ENCODE measurements at regions not wholly inside any gene's neighbourhood (a gene's known extent, or its start where the extent isn't known, plus 50 kb on each side); places are given as distances from the start of the nearest gene placed in this dataset.

DNA sequence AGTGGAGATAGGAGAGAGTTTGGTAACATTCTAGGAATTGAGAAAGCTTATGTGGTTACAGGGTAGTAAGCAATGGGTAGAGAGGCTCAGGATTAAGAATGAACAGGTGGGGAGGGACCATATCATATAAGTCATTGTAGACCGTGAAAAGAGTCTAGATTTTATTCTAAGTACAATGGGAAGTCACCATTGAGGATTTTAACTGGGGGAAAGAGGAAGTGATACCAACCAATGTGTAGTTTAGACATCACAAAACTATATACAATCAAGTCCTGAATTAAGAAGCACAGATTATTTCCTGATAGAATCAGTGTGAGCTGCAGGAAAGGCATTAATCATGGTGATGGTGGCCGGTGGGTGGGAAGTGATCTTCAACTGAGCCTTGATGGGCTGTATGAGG is 178.3 kb upstream of the ZIC3 start:
- no peak for DNase-seq (ENCODE audit: low spot score)

DNA sequence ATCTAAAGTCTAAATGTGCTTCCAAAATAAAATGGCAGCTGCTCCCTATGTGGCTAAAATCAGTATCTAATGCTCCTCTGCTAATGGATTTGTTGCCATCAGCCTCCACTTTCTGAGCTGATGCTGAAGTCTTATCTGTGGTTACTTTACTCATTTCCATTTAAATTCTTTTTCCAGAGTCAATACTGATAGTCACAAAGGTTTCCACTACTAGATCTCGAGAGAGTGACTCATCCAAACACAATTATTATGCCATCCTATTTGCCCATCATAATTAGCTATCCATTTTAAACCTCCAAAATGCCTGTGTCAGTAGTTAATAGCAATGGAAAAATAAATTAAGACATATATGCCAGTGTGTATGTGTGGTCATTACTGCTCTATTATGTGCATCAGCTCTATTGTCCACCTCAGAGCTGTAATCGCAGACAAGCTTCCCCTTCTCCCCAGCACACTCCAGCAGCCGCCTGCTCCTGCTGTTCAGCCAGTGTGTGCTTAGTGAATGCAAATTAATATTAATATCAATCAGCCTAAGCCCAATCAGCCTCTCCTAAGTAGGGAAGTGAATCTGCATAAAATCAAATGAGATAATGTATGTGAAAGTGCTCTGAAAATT is 199.8 kb upstream of the ZIC3 start:
- DNase-seq (ENCODE audit: low spot score): no peak

DNA sequence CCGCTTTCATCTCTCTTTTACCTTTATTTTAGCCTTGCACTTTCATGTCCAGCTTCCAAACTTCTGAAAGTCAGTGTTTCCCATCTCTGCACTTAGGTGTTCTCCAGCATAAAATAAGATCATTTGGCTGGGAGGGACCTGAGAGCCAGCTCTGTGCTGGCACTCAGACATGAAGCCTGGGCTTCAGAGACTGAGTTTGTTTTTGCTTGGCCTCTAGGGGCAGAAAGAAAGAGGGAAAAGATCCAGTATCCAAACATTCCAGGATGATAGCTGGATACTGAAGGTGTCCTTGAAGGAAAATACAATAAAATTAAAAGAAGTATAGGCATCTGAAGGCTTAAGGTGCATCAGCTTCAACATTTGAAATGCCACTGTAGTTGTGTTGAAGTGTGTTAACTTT is 202.4 kb upstream of the ZIC3 start:
- no peak for DNase-seq (ENCODE audit: low spot score)

DNA sequence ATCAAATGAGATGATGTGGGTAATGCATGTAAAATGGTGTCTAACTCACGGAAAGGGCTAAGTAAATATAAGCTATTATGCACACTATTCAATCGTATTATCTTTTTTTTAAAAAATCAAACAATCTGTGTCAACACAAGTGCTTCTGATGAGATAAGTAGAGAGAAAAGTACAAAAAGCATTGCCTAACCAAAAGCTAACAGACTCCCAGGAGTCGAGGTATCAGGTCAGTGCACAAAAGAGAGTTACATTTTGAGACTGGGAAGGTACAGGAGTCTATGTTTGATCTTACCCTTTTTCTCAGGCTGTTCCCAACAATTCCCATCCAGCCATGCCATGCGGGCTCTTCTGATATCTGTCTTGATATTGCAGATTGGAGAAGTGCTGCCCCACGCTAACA is 203.3 kb upstream of the ZIC3 start:
- DNase-seq (ENCODE audit: low spot score): no peak

DNA sequence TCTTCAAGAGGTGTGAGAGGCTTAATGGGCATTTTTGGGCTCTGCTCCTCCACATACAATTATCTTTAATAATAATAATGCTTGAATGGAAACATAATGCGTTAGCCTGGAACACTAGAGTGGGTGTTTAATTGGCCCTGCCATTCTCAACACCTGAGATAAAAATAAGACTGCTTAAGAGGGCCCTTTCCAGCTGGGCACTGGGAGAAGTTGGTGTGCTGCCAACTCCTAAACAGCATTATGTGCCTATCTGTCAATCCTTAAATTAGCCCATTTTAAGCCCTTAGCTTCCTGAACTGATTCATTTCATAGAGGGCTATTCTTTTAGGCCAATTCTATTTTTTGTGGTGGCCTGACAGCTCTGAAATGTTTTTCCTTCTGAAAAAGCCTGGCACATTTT is 211.1 kb upstream of the ZIC3 start:
- DNase-seq (ENCODE audit: low spot score): no peak

DNA sequence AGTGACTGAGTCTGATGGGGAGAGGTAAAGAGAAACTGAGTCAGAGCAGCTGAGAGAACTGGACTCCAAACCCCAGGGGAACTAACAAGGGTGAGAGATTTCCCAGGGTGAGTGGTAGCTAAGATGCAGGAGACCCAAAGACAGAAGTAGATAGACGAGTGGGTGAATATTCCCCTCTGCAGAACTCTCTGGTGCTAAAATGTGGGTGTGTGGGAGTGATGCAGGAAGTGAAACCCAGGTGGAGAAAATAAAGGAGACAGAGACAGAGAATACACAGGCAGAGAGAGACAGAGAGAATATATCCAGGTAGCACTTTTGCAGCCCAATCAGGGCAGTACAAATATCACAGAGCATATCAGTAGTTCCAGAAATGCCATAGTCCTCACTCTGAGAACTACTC is 212.5 kb upstream of the ZIC3 start:
- DNase-seq (ENCODE audit: low spot score): no peak

DNA sequence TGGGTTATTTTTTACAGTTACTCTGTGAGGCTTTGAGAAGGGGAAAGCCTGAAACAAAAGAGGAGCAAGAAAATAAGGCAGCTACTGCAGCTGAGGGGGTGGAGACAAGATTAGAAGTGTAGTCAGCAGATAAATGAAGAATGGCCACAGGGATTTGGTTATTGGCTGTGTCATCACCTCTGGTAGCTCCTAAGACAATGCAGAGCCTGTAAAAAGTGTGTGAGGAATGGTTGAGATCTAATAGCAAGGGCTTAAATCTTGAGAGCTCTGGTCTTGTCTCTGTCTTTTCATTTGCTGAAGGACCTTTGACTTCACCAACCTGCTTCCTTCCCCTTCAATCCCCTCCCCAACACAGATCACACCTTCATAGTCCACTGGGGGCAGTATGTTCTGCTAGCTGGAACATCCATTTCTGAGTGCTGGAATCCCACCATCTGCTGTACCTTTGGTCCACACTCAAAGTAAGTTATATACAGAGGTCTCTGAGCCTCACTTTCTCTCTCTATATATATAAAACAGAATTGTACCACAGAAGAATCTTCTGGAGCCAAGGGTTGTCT is 213.7 kb upstream of the ZIC3 start:
- DNase-seq (ENCODE audit: low spot score): no peak

DNA sequence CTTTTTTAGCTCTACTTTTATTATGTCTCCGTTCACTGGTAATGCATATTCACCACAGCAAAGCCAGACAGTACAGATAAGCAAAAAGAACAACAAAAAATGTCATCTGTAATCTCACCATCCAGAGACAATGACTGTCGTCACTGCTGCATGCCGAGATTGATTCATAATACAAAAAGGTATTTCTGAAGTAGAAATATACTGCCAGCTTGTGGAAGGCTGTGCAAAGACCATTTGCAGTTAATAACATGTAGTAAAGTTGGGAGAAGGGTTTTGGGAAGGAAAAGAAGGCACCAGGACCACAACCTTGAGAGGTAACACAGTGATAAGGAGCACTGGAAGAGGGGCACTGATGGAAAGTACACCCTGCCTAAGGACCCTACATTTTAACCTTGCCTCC is 223.0 kb upstream of the ZIC3 start:
- no peak for DNase-seq (ENCODE audit: low spot score)

DNA sequence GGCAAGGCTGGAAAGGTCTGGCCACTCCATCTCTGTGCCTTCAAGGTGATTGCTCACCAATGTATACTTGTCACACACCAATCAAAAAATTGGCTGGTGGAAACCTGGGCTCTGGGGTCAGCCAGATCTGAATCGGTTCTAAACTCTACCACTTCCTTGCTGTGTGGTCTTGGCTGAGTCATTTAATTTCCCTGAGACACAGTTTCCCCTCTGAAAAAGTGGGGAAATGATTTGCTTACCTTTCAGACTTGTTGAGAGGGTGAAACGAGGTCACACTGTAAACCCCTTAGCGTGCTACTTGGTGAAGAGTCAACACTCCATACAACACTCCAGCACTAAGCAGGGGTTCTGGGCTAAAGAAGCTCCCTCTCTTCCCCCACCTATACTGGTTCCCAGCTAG is 252.3 kb upstream of the ZIC3 start:
- DNase-seq (ENCODE audit: low spot score): no peak

DNA sequence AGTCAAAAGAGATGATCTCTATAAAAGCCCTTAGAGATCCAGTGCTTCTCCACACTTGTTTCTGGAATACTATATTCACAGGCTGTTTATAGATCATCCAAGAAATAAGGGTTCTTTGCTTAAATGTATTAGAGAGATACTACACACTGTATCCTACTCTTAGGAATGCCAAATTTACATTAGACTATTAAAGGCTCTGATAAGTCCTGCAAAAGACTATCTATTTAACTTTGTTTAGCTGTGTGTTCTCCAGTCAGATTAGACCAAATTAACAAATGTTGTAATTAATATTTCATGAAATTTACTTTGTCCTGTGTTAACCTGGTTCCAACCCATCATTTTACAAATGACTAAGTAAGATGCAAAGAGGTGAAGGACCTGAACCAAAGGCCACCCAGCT is 260.5 kb upstream of the ZIC3 start:
- DNase-seq (ENCODE audit: low spot score): no peak

DNA sequence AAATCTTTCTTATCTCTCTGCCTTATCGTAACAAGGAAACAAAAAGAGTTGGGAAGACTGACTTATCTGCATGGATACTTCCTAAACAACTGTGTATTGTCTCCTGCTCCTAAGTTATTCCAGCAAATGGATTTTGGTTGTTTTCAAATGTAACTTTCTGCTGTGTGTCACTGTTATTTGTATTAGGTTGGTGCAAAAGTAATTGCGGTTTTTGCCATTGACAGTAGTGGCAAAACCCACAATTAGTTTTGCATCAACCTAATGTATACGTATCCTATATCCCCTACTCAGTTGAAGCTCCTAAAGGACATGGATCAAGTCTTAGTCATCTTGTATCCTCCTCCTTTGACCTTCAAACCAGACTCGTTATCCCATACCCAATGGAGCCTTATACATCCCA is 263.4 kb upstream of the GPR101 start:
- no peak for DNase-seq (ENCODE audit: low spot score)

DNA sequence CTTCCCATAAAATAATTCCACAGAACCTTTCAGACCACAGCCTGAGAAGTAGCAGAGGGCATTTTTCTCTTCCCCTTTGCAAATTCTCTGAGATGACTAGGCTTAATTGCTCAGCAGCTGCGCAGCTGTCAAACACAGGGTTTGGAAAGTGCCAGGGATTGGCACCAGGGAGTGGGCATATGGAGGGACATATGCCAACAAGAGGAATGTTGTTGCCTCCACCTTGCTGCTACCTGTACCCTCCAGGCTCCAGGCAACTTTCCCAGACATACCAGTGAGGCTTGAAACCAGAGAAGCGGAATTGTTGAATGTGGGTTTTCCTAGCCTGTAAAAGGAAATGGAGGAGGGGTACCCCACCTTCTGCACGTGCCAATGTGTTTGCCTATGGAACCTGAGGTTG is 256.2 kb upstream of the GPR101 start:
- DNase-seq (ENCODE audit: low spot score): no peak

DNA sequence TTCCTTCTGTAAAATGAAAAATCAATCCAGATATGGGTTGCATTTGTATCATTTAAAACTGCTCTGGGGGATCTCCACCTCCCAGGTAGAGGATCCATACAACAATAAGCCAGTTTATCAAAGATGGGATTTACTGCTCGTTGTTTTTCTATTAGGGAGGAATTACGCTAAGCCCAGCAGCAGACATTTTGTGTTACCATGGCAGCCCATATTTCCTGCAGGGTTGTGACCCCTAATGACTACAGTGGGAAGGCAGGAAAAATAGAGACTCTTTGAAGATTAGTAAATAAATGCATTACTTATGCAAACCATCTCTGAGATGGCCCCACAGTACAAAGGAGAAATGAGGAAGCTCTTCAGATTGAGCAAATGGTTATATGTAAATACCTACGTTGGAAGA is 253.4 kb upstream of the GPR101 start:
- DNase-seq (ENCODE audit: low spot score): no peak

DNA sequence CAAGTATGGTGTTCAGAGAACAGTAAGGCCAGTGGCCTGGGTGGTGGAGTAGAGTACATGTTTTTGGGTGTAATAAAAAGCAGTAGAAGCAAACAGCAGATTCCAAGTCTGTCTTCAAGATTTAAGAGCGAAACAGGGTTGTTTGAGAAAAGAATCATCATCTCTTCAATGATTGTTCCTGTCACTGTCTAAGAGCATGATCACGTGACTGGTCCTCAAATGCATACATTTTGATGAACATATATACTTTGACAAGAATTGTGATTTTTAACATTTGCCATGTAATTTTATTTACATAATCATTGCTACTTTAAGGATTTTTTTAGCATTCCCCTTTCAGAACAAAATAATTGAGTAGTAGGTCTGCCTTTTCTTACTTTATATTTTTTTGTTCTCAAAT is 252.6 kb upstream of the GPR101 start:
- DNase-seq (ENCODE audit: low spot score): no peak

DNA sequence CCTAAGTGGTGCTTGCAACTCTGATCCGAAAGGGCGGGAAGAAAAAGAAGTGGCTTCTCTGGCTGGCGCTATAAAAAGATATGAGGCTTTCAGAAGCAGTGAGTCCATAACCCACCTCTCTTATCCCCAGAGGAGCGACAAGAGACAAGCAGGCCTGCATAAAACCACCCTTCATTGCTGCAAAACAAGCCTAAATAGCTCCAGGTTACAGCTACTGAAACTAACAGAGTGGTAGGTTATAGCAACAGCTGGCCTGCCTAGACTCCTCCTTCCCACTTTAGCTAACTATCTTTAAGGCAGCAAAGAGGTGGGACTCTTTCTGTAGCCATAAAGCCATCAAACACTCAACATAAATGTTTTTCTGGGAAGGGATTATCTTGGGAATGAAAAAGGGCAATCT is 245.0 kb upstream of the GPR101 start:
- DNase-seq (ENCODE audit: low spot score): no peak

DNA sequence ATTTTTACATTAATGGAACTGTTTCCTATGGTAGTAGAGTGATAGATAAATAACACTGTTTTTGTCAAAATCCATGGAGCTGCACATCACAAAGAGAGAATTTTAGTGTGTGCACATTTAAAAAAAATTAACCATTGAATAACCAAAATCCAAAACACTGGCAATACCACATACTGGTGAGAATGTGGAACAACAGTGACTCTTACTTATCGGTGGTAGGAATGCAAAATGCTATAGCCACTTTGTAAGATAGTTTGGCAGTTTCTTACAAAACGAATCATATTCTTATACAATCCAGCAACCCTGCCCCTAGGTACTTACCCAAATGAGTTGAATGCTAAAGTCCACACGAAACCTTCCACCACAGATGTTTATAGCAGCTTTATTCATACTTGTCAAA is 229.6 kb upstream of the GPR101 start:
- DNase-seq (ENCODE audit: low spot score): no peak

DNA sequence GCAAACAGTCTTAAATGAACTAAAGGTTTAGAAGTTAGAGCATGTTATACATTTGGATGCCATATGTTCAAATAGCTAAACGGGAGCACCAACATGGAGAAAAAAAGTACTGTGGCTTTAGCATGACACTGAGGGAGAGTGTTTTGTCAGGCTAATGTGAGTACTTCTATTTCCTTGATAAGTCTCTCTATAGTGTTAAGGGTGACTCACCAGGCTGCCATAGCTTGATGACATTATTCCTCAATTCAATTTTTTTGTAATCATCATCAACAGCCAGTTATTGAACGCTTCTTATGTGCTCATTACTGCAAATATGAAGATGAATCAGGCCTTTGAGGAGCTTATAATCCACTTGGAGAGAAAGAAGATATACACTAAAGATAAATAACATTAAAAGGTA is 211.4 kb upstream of the GPR101 start:
- DNase-seq (ENCODE audit: low spot score): no peak

DNA sequence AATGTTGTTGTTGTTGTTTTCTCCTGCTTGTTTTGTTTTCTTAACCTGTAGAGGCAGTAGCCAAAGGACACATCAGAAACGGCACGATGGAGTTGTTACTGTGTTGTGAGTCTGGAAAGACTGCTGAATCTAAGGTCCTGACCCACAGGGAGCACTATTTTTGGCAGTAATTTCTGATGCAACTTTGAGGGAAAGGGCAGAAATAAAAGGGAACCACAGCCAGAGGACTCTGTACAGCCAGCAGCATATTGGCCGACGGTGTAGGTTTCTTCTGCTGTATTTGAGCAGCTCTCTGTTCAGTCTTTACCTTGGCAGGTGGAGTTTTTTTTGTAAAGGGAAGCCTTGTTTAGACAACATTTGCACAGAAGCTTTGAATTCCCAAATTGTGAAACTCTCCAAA is 203.0 kb upstream of the GPR101 start:
- DNase-seq (ENCODE audit: low spot score): no peak

DNA sequence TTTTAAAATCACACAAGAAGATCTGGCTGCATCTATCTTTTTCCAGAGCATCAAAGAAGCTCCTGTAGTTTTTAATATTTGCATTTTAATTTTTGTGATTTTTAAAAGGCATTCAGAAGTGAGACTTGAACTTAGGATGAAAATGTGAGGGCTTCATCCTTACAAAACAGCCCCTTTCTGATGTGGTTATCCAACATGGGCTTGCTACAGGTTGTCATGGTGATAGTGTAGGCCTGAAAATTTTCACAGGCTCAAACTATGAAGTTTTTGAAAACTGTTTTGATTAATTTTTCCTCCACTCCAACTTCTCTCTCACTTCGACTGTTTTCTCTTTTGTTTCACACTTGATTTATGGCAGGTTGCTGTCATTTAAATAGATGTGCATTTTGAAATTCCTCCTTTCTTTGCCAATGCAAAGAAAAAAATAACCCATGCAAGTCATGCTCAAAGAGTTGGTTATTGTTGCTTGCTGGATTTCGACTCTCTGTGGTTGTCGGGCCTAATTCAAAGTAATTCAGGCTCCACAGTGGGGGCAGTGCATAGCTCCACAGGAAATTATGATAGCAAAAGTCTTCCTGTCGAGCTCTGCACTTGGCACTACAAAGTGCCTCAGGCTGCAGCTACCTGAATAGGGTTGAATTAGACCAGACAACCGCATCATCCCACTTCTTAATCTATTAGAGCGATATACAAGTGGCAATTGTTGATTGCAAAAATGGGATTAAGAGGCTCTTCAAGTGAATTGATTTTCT is 201.0 kb upstream of the GPR101 start:
- DNase-seq (ENCODE audit: low spot score): no peak

DNA sequence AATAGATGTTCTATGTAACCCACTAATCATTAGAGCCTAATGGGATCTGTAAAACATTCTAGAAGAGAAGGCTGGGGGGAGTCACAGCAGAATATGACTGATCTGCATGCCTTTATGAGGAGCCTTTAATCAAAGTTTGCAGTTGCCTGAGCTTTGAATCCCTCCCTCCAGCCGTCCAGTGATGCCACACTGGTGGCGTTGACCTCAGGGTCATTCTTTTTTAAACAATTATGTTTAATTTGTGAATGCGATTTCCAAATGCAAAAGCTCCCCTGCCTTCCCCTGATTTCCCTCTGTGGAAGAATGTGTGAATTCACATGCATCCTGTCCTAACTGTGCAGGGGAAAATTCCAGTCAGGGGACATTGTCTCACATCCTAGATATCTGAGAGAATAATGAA is 199.7 kb upstream of the GPR101 start:
- DNase-seq (ENCODE audit: low spot score): no peak

DNA sequence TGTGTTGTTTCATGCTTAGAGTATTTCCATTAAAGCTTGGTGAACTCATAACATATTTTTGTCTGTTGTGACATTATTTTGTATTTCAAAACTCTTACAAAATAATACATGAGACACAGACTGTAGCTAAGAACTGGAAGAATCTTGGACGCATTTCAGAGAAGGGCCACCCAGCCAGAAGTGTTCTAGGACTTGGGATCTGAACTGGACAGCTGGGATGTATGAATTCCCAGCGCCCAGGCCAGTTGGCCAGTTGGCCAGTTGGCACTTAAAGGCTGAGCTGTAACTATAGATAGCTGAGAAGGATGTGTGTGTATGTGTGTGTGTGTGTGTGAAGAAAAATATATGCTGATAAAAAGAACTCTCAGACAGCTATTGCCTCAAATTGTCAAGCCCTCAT is 193.4 kb upstream of the GPR101 start:
- DNase-seq (ENCODE audit: low spot score): no peak

DNA sequence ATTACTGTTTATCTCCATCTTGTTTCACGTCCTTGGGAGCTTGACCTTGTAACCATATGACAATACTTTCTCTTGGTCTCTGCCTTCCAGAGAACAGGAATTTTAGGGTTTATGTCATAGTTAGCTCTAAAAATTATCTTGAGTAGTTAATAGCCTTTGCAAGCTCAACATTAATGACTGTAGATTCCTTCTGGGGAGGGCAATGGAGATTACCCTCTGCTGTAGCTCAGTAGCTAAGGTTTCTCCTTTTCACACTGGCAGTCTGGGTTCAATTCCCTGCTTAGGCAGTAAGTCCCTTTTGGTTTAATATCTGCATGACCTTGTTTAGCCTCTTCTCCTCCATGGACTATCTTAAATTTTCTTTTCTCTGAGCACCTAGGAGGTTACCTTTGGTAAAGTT is 181.7 kb upstream of the GPR101 start:
- no peak for DNase-seq (ENCODE audit: low spot score)

DNA sequence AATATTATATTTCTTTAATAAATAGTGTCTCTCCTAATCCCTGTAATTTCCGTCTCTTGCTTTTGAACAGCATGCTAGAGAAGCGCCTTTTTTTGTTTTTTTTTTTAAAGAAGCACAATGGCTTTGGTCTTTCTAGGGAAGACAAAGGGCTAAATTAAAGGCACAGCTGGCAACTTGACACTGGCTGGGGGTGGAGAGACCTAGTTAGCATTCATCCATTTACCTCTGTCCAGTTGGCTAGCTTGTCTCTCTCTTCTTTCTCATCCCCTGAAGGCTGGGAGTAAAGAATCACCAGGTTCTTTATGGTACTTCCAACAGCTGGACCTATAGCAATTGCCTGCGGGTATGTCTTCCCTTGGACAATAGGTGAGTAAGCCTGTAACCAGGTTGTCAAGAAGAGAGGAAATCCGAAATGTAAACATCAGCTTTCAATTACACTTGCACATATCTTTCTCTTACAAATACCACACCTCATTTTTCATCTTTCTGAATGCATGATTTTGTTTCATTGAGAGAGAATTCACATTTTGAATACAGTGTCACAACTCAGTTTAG is 178.4 kb upstream of the GPR101 start:
- DNase-seq (ENCODE audit: low spot score): no peak

DNA sequence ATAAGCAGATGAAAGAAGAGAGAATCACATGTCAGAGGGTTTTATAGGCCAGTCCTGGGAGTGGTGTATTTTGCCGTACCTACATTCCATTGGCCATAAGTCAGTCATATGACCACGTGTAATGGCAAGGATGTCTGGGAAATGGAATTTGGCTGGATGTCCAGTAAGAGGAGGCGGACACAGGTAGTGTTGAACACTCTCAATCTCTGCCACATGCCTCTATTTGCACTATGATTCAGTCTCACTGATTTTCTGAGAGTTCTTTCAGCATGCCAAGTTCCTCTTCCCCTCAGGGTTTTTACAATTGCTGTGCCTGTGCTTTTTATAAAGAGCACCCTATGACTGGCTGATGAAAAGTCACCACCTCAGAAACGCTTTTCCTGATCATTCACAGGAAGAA is 164.2 kb upstream of the GPR101 start:
- DNase-seq (ENCODE audit: low spot score): no peak

Data from Ammon's horn (tissue), 1 donor.